HepG2 (cell line): ENCODE measurements at regions not wholly inside any gene's neighbourhood (a gene's known extent, or its start where the extent isn't known, plus 50 kb on each side); places are given as distances from the start of the nearest gene placed in this dataset.
A peak's percentile ranks its signal among the peaks of the same experiment; 100 is the strongest.

Experiments used
- ATAC-seq: fragments of 200-7000 bp; cut with Tn5 transposase; 3 replicates; pipeline ENCODE4 v1.9.1; 2020; ENCODE audit warnings: mild to moderate bottlenecking, moderate library complexity
- BruUV-seq: library from RNA; stranded (reverse); fragments of 400-500 nt; replicated peaks from 2 replicates; lab custom pipeline; 2021; lab: Mats Ljungman, UMichigan
- CTCF ChIA-PET: fragments of 300-600 bp; formaldehyde crosslinking; extraction: SDS; loops from one replicate; lab custom pipeline; 2021; ENCODE audit warnings: low total read pairs, inconsistent platforms, low intra/inter-chr PET ratio; lab: Yijun Ruan, JAX
- POLR2A ChIA-PET: fragments of 350-600 bp; sonication (Branson Sonifier 250); formaldehyde crosslinking; loops from one replicate; lab custom pipeline; 2020; ENCODE audit warnings: antibody characterized with exemption, inconsistent platforms; lab: Yijun Ruan, JAX
- DNase-seq: peaks from one replicate; pipeline ENCODE4 v3.0.0-alpha.2; 2015; ENCODE audit warnings: low spot score
- FAIRE-seq: peaks from 3 replicates; lab custom pipeline; 2011; peaks lifted over from hg19 to GRCh38; lab: Jason Lieb, UNC
- H2AFZ ChIP-seq: one replicate; pipeline ENCODE4 v1.6.1; 2011; ENCODE audit warnings: low read length, inconsistent platforms
- H3K27ac ChIP-seq: fragments of 300-600 bp; 3 replicates; pipeline ENCODE4 v1.8.0; 2011; ENCODE audit warnings: mixed run types, mild to moderate bottlenecking, mixed read lengths, low read length, inconsistent platforms; ENCODE audit not compliant: insufficient read depth; ENCODE audit errors: extremely low read length
- H3K27me3 ChIP-seq, 2 experiments: fragments of 200-600 bp in 1 of 2; 2 replicates in 1 of 2; 3 replicates in 1 of 2; pipeline versions ENCODE4 v1.6.0 to v1.8.0; 2011; ENCODE audit warnings: low read length in 2 of 2, mild to moderate bottlenecking in 2 of 2, moderate library complexity in 2 of 2, inconsistent platforms in 1 of 2; ENCODE audit not compliant: insufficient read depth in 2 of 2, control insufficient read depth in 1 of 2
- H3K36me3 ChIP-seq, 2 experiments: fragments of 200-600 bp in 1 of 2; replicated peaks in 1 of 2; 2 replicates in 1 of 2; 3 replicates in 1 of 2; pipeline versions ENCODE4 v1.5.1 to v1.8.0; 2011; ENCODE audit warnings: low read length in 2 of 2, inconsistent platforms in 1 of 2; ENCODE audit not compliant: insufficient read depth in 2 of 2, control insufficient read depth in 1 of 2
- H3K4me1 ChIP-seq: 2 replicates; pipeline ENCODE4 v1.5.1; 2012; ENCODE audit warnings: low read length, inconsistent platforms; ENCODE audit not compliant: insufficient read depth
- H3K4me2 ChIP-seq: 2 replicates; pipeline ENCODE4 v1.6.0; 2011; ENCODE audit warnings: low read depth, low read length, inconsistent platforms
- H3K4me3 ChIP-seq, 3 experiments: fragments of 200-600 bp in 1 of 3; sonication (generic), shearing (Covaris generic) in 1 of 3; replicated peaks in 1 of 3; 2 replicates each; pipeline ENCODE4 v1.5.1; 2011 to 2016; ENCODE audit warnings: low read length in 3 of 3, inconsistent platforms in 2 of 3, low read depth in 2 of 3, mild to moderate bottlenecking in 2 of 3, control low read depth in 1 of 3, mixed read lengths in 1 of 3; ENCODE audit not compliant: insufficient read depth in 1 of 3
- H3K79me2 ChIP-seq: one replicate; pipeline ENCODE4 v1.6.1; 2011; ENCODE audit warnings: low read length, inconsistent platforms; ENCODE audit not compliant: insufficient read depth
- H3K9ac ChIP-seq: 2 replicates; pipeline ENCODE4 v1.6.0; 2011; ENCODE audit warnings: mild to moderate bottlenecking, low read depth, low read length, inconsistent platforms; ENCODE audit not compliant: insufficient read depth
- H3K9me3 ChIP-seq: 2 replicates; pipeline ENCODE4 v1.5.1; 2012; ENCODE audit warnings: mild to moderate bottlenecking, low read length
- H4K20me1 ChIP-seq: 2 replicates; pipeline ENCODE4 v1.6.0; 2011; ENCODE audit warnings: inconsistent platforms, mild to moderate bottlenecking, low read length, moderate library complexity; ENCODE audit not compliant: insufficient read depth
- MTERF4 ChIP-seq: sonication (generic); formaldehyde crosslinking; IDR thresholded peaks from 2 replicates; pipeline ENCODE4 v1.8.0; 2023; ENCODE audit warnings: mild to moderate bottlenecking, missing genetic modification reagents
- NCOR1 ChIP-seq: fragments of 200-600 bp; sonication (generic); IDR thresholded peaks from 2 replicates; pipeline ENCODE4 v1.7.0; 2017; ENCODE audit warnings: antibody characterized with exemption, low read length, borderline replicate concordance
- PAXIP1 ChIP-seq: sonication (generic); formaldehyde crosslinking; conservative IDR thresholded peaks from 2 replicates; pipeline ENCODE4 v1.4.0; 2020; ENCODE audit warnings: mild to moderate bottlenecking, missing genetic modification reagents, moderate library complexity
- ZNF432 ChIP-seq: sonication (generic); formaldehyde crosslinking; IDR thresholded peaks from 2 replicates; pipeline ENCODE4 v1.5.0; 2020; ENCODE audit warnings: missing genetic modification reagents, mild to moderate bottlenecking, borderline replicate concordance
- ZNF674 ChIP-seq: sonication (generic); formaldehyde crosslinking; IDR thresholded peaks from 2 replicates; pipeline ENCODE4 v1.5.0; 2020; ENCODE audit warnings: low read depth, mild to moderate bottlenecking, missing genetic modification reagents
- ZNF816 ChIP-seq: sonication (generic); formaldehyde crosslinking; IDR thresholded peaks from 2 replicates; pipeline ENCODE4 v1.8.0; 2022; ENCODE audit warnings: missing genetic modification reagents, mild to moderate bottlenecking, borderline replicate concordance
- WGBS: methylation state at CpG from one replicate; pipeline ENCODE4 v1.1.6; 2017; ENCODE audit warnings: low lambda C conversion rate; 5-methylcytosine and 5-hydroxymethylcytosine counted together
- in situ Hi-C: cut with HindIII; loops from 2 replicates; pipeline ENCODE4 v1.10.0; 2017; ENCODE audit warnings: low pct_unique_long_range_greater_than_20kb; ENCODE audit not compliant: extremely low pct_ligation_motif_present
- intact Hi-C: fragments of 100-400 bp; cut with micrococcal nuclease; formaldehyde crosslinking; loops from one replicate; pipeline ENCODE4 v1.10.0; 2022; ENCODE audit not compliant: unreplicated experiment

- in situ Hi-C loops (no loop called here), intact Hi-C loops (no loop called here)
- no peak for DNase-seq
- TF ChIP-seq MTERF4 (CRISPR knock-in tag) = no peak
- no peak for TF ChIP-seq ZNF816 (CRISPR knock-in tag)
- no peak for TF ChIP-seq PAXIP1
- no peak for TF ChIP-seq ZNF674
- no peak for TF ChIP-seq NCOR1
- no peak for TF ChIP-seq ZNF432
- ChIA-PET POLR2A (no interaction called here), CTCF (no interaction called here)
- no peak overlapping the region for H3K4me2 ChIP-seq
- H3K36me3 ChIP-seq = no peaks in the 10 kb centered on the region
- no peak overlapping the region for H3K9ac ChIP-seq
- no peaks in the 10 kb centered on the region for H3K9me3 ChIP-seq
- H3K4me1 ChIP-seq = peaks cover 24% of the 10 kb centered on the region
- no TSS peak for BruUV-seq
- FAIRE-seq = no peak
- WGBS = 45% methylated on average over 3 of the region's 3 CpGs
- H4K20me1 ChIP-seq = no peaks in the 10 kb centered on the region
- H3K4me3 ChIP-seq = no peak overlapping the region
- H3K27ac ChIP-seq = no peak overlapping the region
- no peaks in the 10 kb centered on the region for H3K27me3 ChIP-seq
- H3K79me2 ChIP-seq = no peaks in the 10 kb centered on the region
- ATAC-seq = no peak
- H2AFZ ChIP-seq = peak overlapping the region; percentile 21
These were observed 355.6 kb upstream of the KITLG start for GRCh38 chr12:88935856-88936255.
